ENCODE measurements at regions not wholly inside any gene's neighbourhood (a gene's known extent, or its start where the extent isn't known, plus 50 kb on each side); places are given as distances from the start of the nearest gene placed in this dataset.

DNA sequence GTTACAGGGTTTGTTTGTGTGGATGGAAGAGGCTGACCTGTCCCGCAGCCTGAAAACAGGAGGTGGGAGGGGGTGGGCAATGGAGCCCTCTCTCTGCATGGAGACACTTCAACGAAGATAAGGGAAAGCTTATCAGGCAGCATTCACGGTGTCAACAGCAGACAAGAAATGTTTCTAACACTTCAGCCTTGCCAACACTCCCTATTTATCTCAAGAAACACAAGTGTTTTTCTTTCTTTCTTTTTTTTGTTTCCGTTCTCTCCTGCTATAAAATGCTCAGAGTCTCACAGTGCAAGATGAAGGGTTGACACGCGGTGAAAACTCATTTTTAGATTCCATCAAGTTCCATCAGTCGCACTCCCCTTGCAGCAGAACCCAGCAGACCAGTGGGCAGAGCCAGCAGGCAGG, 594.4 kb downstream of the MATN1 start:
- TF ChIP-seq, protein P1, sequence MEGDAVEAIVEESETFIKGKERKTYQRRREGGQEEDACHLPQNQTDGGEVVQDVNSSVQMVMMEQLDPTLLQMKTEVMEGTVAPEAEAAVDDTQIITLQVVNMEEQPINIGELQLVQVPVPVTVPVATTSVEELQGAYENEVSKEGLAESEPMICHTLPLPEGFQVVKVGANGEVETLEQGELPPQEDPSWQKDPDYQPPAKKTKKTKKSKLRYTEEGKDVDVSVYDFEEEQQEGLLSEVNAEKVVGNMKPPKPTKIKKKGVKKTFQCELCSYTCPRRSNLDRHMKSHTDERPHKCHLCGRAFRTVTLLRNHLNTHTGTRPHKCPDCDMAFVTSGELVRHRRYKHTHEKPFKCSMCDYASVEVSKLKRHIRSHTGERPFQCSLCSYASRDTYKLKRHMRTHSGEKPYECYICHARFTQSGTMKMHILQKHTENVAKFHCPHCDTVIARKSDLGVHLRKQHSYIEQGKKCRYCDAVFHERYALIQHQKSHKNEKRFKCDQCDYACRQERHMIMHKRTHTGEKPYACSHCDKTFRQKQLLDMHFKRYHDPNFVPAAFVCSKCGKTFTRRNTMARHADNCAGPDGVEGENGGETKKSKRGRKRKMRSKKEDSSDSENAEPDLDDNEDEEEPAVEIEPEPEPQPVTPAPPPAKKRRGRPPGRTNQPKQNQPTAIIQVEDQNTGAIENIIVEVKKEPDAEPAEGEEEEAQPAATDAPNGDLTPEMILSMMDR (optimal IDR thresholded peaks at IDR 0.05 in 1 of 3, IDR thresholded peaks at IDR 0.05 in 1 of 3, conservative IDR thresholded peaks at IDR 0.05 in 1 of 3; ENCODE audit: extremely low read depth in 1 of 3, insufficient read depth in 2 of 3, low read length in 3 of 3) = no peak
- no peak for TF ChIP-seq EZH2 (IDR thresholded peaks at IDR 0.05; ENCODE audit: low read length)

Measured in keratinocyte (primary cell).